Tibial artery (tissue), 4 donors: ENCODE measurements at regions not wholly inside any gene's neighbourhood (a gene's known extent, or its start where the extent isn't known, plus 50 kb on each side); places are given as distances from the start of the nearest gene placed in this dataset.
"Not testable (repeated sequence)": the region's sequence is repeated elsewhere in the genome, so short reads cannot be mapped to it uniquely, and the experiment has no call there.

Source experiments
- DNase-seq, 2 donors: peaks; one replicate each; pipeline ENCODE4 v3.0.0-alpha.2; 2019
- H3K27ac ChIP-seq, 2 donors: fragments of 200-600 bp; sonication (generic) in 1 of 2; 1 replicate in 1 of 2; 2 replicates in 1 of 2; pipeline ENCODE4 v1.5.1; 2018 to 2019; ENCODE audit warnings: mild to moderate bottlenecking in 1 of 2
- H3K27me3 ChIP-seq, 2 donors: fragments of 200-600 bp; sonication (generic) in 1 of 2; one replicate each; pipeline versions ENCODE4 v1.5.1 to v1.6.0; 2016 to 2019
- H3K36me3 ChIP-seq, 3 donors: fragments of 200-600 bp; sonication (generic) in 2 of 3; one replicate each; pipeline ENCODE4 v1.5.1; 2016 to 2019; ENCODE audit warnings: mild to moderate bottlenecking in 2 of 3
- H3K4me1 ChIP-seq, 4 donors: fragments of 200-600 bp; sonication (generic) in 2 of 4; 1 replicate in 3 of 4; 2 replicates in 1 of 4; pipeline ENCODE4 v1.5.1; 2016 to 2019
- H3K4me3 ChIP-seq, 2 donors: fragments of 200-600 bp; sonication (generic) in 1 of 2; 1 replicate in 1 of 2; 2 replicates in 1 of 2; pipeline ENCODE4 v1.5.1; 2018 to 2019; ENCODE audit warnings: mild to moderate bottlenecking in 2 of 2
- H3K9me3 ChIP-seq, 3 donors: fragments of 200-600 bp; sonication (generic) in 1 of 3; one replicate each; pipeline ENCODE4 v1.5.1; 2016 to 2019
- intact Hi-C: fragments of 100-400 bp; cut with DNase I; formaldehyde crosslinking; loops from one replicate; pipeline ENCODE4 v1.15.0; 2023; ENCODE audit warnings: low total_unique reads

DNA sequence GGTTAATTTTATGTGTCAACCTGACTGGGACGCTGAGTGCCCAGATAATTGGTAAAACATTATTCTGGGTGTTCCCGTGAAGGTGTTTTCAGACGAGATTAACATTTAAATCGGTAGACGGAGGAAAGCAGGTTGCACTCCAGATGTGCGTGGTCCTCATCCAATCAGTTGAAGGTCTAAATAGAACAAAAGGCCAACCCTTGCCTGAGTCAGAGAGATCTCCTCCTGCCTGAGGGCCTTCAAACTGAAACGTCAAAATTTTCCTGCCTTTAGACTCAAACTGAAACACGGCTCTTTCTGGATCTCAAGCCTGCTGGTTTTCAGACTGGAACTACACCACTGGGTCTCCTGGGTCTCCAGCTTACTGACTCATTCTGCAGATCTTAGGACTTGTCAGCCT is 70.9 kb downstream of the NPIPA5 start:
- H3K4me1 ChIP-seq, H3K9me3 ChIP-seq, H3K4me3 ChIP-seq, H3K36me3 ChIP-seq, DNase-seq, intact Hi-C loops, H3K27me3 ChIP-seq, H3K27ac ChIP-seq: not testable (repeated sequence)

DNA sequence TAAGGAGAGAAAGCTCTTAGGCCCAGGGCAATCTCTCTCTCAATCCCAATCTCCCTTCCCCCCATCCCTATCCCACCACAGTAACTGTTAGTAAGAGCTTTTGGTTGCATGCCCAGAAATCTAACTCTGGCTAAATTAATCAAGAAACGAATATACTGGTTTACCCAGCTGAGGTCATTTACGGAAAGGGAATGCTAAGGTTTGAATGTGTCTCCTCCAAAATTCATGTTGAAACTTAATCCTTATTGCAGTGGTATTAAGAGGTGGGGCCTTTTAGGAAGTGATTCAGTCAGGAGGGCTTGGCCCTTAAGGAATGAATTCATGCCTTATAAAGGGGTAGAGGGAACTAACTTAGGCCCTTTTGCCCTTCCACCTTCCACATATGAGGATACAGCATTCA is 72.2 kb downstream of the NPIPA5 start:
- H3K4me3 ChIP-seq, H3K9me3 ChIP-seq, H3K36me3 ChIP-seq, H3K4me1 ChIP-seq, intact Hi-C loops, DNase-seq, H3K27me3 ChIP-seq, H3K27ac ChIP-seq: not testable (repeated sequence)

DNA sequence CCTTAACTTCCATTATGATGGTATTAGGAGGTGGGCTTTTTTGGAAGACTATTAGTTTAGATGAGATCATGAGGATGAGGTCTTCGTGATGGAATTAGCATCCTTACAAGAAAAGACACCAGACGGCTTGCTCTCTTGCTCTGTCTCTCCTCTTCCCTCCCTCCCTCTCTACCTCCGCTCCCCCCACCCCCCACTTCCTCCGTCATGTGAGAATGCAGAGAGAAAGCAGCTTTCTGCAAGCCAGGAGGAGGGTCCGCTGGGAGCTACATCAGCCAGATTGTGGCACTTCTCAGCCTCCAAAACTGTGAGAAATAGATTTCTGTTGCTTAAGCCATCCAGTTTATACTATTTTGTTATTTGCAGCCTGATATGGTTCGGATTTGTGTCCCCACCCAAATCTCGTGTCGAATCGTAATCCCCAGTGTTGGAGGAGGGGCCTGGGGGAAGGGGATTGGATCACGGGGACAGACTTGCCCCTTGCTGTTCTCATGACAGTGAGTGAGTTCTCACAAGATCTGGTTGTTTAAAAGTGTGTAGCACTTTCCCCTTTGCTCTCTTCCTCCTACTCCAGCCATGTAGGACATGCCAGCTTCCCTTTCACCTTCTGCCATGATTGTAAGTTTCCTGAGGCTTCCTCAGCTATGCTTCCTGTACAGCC is 74.3 kb downstream of the NPIPA5 start:
- H3K9me3 ChIP-seq, H3K4me1 ChIP-seq, H3K36me3 ChIP-seq, H3K27ac ChIP-seq, H3K27me3 ChIP-seq, H3K4me3 ChIP-seq, intact Hi-C loops, DNase-seq: not testable (repeated sequence)

DNA sequence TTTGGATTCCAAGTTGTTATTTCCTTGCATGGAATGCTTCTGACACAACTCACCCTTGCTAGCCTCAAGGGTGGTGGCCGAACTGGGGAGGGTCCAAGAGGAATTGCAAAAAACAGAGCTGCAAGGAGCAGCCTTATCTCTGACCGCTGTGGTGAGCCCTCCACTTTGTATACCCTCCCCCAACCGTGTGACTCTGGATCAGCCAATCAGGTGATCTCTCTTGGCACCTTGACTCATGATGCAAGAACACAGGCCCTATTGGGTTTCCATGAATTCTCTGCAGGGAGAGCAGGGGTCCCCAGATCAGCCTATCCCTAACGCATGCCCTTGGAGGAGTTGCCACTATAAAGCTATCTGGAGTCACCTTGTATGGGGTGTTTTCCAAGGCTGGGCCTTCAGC is 81.0 kb downstream of the NPIPA5 start:
- DNase-seq, H3K36me3 ChIP-seq, H3K27ac ChIP-seq, H3K4me1 ChIP-seq, H3K4me3 ChIP-seq, intact Hi-C loops, H3K27me3 ChIP-seq, H3K9me3 ChIP-seq: not testable (repeated sequence)

DNA sequence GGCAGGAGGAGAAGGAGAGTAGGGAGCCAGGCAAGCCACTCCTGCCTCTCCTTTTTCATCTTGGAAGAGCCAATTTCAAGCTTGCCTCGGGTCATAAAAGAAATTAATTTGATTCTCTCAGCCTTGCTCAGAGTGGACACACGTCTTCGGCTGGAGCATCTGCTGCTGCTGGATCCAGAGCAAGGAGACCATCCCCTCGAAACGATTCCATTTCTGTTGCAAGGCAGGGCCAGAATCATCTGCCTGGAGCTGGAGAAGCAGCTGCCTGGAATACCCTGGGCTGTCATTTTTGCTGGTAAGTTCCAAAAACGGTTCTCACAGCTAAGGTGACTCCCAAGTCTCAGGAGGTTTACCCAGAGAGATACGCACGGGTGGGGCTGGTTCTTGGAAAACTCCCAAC is 103.3 kb downstream of the NPIPA5 start:
- intact Hi-C loops, H3K9me3 ChIP-seq, H3K27ac ChIP-seq, H3K36me3 ChIP-seq, DNase-seq, H3K27me3 ChIP-seq, H3K4me3 ChIP-seq, H3K4me1 ChIP-seq: not testable (repeated sequence)

DNA sequence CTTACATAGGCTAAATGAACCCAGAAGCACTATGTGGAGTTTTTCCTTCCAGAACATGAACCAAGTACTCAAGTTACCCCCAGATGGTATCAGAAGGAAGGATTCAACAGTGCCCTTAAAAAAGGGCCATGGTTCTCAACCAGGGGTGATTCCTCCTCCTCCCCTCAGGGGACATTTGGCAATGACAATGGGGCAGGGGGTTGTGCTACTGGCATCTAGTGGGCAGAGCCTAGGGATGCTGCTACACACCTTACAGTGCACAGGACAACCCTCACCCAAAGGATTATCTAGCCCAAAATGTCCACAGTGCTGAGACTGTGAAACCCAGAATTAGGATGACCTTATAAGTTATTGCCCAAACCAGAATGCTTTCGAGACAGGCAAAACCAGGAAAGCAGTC is 104.1 kb downstream of the NPIPA5 start:
- H3K4me1 ChIP-seq, DNase-seq, H3K9me3 ChIP-seq, H3K4me3 ChIP-seq, H3K36me3 ChIP-seq, H3K27me3 ChIP-seq, H3K27ac ChIP-seq, intact Hi-C loops: not testable (repeated sequence)

DNA sequence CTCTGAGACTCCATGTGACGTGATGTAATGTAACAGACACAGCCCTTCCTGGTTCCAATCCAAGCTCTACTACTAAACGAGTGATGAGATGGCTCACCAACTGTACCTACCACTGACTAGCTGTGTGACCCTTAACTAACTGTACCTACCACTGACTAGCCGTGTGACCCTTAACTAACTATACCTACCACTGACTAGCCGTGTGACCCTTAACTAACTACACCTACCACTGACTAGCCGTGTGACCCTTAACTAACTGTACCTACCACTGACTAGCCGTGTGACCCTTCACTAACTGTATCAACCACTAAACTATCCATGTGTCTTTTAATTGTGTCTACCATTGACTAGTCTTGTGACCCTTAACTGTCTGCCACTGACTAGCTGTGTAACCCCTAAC is 111.2 kb downstream of the NPIPA5 start:
- DNase-seq, H3K4me1 ChIP-seq, H3K4me3 ChIP-seq, H3K27ac ChIP-seq, H3K36me3 ChIP-seq, H3K9me3 ChIP-seq, H3K27me3 ChIP-seq, intact Hi-C loops: not testable (repeated sequence)

DNA sequence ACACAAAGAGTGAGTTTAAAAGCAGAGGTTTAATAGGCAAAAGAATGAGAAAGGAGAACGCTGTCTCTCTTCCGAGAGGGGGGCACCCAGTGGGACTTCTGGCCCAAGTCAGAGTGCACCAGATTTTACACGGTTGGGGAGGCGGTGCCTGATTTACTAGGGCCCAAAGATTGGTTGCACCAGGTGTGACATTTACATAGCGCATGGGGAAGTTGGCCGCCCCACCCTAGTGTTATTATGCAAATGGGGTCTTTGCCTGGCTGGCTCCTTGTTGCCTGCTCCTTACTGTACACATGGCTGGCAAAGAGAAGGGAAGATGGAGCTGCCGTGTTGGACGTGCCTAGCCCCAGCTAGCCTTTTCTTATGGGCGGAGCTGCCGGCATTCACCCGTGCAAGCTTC is 115.9 kb downstream of the NPIPA5 start:
- H3K36me3 ChIP-seq, DNase-seq, intact Hi-C loops: not testable (repeated sequence)

DNA sequence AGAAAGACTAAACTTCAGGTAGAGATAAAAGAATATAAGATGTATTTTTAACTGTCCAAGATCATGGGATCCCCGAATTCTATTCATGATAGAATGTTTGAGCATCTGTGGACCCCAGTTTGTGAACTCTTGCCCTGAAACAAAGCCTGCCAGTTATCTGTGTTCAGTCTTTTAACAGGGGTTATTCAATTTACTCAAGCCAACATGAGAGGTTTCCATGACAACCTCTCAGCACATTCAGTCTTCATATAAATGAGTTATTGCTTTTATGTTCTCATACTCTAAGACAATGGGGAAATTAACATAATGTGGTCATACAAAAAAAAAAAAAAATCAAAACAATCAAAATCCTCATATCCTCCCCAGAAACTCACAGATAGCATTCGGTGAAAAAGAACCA is 130.1 kb downstream of the NPIPA5 start:
- H3K36me3 ChIP-seq, H3K27ac ChIP-seq, DNase-seq, H3K9me3 ChIP-seq, H3K27me3 ChIP-seq, intact Hi-C loops, H3K4me3 ChIP-seq, H3K4me1 ChIP-seq: not testable (repeated sequence)

More for the DNA sequence above, 115.9 kb downstream of the NPIPA5 start:
- H3K27me3 ChIP-seq, H3K4me1 ChIP-seq, H3K9me3 ChIP-seq, H3K27ac ChIP-seq, H3K4me3 ChIP-seq: not testable (repeated sequence)

DNA sequence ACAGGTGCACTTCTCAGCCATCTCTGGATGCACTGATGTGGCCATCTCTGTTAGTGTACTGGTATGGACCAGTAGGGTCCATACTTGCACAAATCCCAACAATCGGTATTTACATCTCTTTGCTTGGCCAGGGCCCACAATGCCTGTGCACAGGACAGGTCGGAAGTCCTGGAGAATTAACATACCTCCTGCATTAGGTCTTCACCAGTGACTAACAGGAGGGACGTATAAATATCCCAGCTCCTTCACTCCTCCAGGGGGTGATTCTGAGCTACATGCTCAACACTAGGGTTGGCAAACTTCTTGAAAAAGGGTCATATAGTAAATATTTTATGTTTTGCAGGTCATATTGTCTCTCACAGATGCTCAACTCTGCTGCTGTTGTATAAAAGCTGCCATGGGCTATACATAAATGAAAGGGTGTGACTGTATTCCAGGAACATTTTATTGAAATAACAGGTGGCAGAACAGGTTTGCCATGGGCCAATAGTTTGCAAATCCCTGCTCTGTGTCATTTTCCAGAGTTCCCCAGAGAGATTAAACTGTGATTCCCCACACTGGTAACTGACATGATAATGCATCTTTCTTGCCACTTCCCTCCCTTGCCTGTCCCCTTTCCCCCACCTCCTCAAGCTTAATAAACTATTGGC is 141.3 kb downstream of the NPIPA5 start:
- intact Hi-C loops, H3K4me1 ChIP-seq, H3K36me3 ChIP-seq, H3K9me3 ChIP-seq, H3K4me3 ChIP-seq, H3K27ac ChIP-seq, DNase-seq, H3K27me3 ChIP-seq: not testable (repeated sequence)

DNA sequence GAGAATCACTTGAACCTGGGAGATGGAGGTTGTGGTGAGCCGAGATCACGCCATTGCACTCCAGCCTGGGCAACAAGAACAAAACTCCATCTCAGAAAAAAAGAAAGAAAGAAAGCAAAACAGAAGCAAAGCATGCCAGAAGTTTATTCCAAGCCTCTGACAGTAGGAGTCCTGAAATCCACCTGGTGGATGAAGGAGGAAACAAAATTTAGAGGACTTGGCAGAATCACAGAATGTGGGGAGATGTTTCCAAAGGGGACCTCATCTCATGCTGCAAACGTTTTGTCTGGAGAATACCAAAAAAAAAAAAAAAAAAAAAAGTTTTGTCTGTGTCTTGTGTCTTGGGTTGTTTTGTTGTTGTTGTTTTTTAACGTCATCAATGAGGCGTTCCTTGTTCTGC is 141.1 kb upstream of the RRN3 start:
- H3K4me3 ChIP-seq, H3K27me3 ChIP-seq, H3K27ac ChIP-seq, H3K36me3 ChIP-seq, intact Hi-C loops, DNase-seq, H3K9me3 ChIP-seq, H3K4me1 ChIP-seq: not testable (repeated sequence)

DNA sequence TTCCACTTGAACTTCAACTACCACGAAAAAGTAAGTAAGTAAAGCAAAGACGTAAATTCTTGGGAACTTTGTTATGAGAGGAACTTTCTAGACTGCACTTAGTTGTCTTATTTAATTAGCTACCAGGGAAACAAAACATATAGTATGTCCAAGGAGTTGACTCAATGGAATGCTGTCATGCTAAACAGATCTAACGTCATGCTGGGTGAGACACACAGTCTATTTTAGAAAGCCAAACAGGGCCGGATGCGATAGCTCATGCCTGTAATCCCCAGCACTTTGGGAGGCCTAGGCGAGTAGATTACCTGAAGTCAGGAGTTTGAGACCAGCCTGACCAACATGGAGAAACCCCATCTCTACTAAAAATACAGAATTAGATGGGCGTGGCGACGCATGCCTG is 140.6 kb upstream of the RRN3 start:
- H3K4me1 ChIP-seq, H3K4me3 ChIP-seq, intact Hi-C loops, H3K9me3 ChIP-seq, DNase-seq, H3K27ac ChIP-seq, H3K27me3 ChIP-seq, H3K36me3 ChIP-seq: not testable (repeated sequence)

DNA sequence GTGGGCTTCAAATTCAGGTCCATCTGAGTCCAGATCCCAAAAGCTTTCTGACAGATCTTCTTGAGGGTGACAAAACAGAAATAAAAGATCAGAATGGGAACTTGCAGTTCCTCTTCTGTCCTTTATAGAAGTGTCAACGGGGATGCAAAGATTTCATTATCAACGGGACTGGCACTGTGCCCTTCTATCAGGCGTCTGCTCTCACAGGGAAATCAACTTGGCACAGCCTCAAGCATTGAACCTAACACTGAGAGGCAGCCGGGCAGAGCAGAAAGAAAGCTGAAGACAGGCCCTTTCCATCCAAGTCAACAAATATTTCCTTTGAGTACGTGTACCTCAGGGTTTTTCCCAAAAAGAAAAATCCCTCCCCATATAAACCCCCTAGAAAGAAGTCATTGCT is 136.4 kb upstream of the RRN3 start:
- H3K9me3 ChIP-seq, H3K27ac ChIP-seq, intact Hi-C loops, DNase-seq, H3K27me3 ChIP-seq, H3K4me1 ChIP-seq, H3K36me3 ChIP-seq, H3K4me3 ChIP-seq: not testable (repeated sequence)

DNA sequence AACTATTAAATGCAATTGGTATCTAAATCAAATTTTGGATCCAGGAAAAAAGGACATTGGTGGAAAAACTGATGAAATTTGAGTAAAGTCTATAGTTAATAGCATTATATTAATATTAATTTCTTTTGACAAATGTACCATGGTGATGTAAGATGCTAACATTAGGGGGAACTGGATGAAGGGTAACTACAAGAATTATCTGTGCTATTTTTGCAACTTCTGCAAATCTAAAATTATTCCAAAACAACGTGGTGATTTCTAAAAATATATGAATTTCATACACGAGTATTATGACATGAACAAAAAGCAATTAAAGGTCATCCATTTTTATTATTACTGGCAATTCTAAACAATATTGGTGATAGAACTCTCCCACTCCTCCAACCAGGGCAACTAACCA is 135.6 kb upstream of the RRN3 start:
- H3K27me3 ChIP-seq, H3K9me3 ChIP-seq, H3K4me3 ChIP-seq, H3K36me3 ChIP-seq, H3K27ac ChIP-seq, DNase-seq, intact Hi-C loops, H3K4me1 ChIP-seq: not testable (repeated sequence)

DNA sequence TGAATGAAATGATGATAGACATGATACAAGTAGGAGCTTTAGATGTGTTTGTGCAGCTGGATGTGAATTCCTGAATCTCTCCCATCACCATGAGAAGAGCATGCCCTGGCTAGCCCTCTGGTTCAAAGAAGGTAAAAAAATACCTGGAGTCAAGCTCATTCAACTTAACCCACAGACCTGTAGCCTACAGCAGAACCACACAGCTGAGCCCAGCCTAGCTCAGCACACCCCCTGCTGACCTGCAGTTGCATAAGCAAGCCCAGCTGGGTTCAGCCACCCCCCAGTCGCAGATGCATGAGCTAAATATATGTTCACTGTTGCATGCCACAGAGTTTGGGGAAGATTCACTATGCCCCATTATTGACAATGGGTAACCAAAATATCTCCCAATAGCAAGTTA is 130.6 kb upstream of the RRN3 start:
- DNase-seq, H3K4me3 ChIP-seq, H3K27ac ChIP-seq, H3K36me3 ChIP-seq, H3K4me1 ChIP-seq, H3K9me3 ChIP-seq, H3K27me3 ChIP-seq, intact Hi-C loops: not testable (repeated sequence)
